GM19463 (cell line): ENCODE measurements at regions not wholly inside any gene's neighbourhood (a gene's known extent, or its start where the extent isn't known, plus 50 kb on each side); places are given as distances from the start of the nearest gene placed in this dataset.
"Not testable (repeated sequence)": the region's sequence is repeated elsewhere in the genome, so short reads cannot be mapped to it uniquely, and the experiment has no call there.

Source experiments
- ATAC-seq: cut with Tn5 transposase; IDR thresholded peaks from one replicate; pipeline ENCODE4 v1.9.1; 2021; ENCODE audit warnings: mild to moderate bottlenecking, moderate library complexity; ENCODE audit not compliant: unreplicated experiment

- ATAC-seq, result no peak
These were observed 987.4 kb downstream of the SUCLG1 start for GRCh38 chr2:83471655-83472054.

GRCh38 chr2:83470928-83471327 is 988.2 kb downstream of the SUCLG1 start:
- ATAC-seq, result no peak

- no peak for ATAC-seq
These were observed 994.6 kb downstream of the SUCLG1 start for GRCh38 chr2:83464444-83464843.

- ATAC-seq, result no peak
These were observed 996.2 kb downstream of the SUCLG1 start for GRCh38 chr2:83462881-83463280.

- no peak for ATAC-seq
These were observed 997.9 kb downstream of the SUCLG1 start for GRCh38 chr2:83461135-83461534.

- ATAC-seq, result no peak
These were observed 999.6 kb downstream of the SUCLG1 start for GRCh38 chr2:83459456-83459855.

- no peak for ATAC-seq
These were observed 1023.1 kb downstream of the SUCLG1 start for GRCh38 chr2:83435989-83436388.

- no peak for ATAC-seq
These were observed 1038.1 kb downstream of the SUCLG1 start for GRCh38 chr2:83420993-83421392.

- no peak for ATAC-seq
These were observed 1064.8 kb downstream of the SUCLG1 start for GRCh38 chr2:83394134-83394904.

- no peak for ATAC-seq
These were observed 1070.3 kb downstream of the SUCLG1 start for GRCh38 chr2:83388804-83389203.

GRCh38 chr2:83386549-83386948 is 1072.5 kb downstream of the SUCLG1 start:
- ATAC-seq, result no peak

- ATAC-seq, result no peak
These were observed 1080.2 kb downstream of the SUCLG1 start for GRCh38 chr2:83378921-83379320.

- no peak for ATAC-seq
These were observed 1082.3 kb downstream of the SUCLG1 start for GRCh38 chr2:83376731-83377130.

GRCh38 chr2:83370419-83370762 is 1088.7 kb downstream of the SUCLG1 start:
- ATAC-seq, result no peak

GRCh38 chr2:83369601-83370418 is 1089.3 kb downstream of the SUCLG1 start:
- ATAC-seq, result no peak

- ATAC-seq, result no peak
These were observed 1090.2 kb downstream of the SUCLG1 start for GRCh38 chr2:83368916-83369315.

GRCh38 chr2:83368461-83368860 is 1090.6 kb downstream of the SUCLG1 start:
- no peak for ATAC-seq

- ATAC-seq, result no peak
These were observed 1093.6 kb downstream of the SUCLG1 start for GRCh38 chr2:83365476-83365875.

- no peak for ATAC-seq
These were observed 1094.8 kb downstream of the SUCLG1 start for GRCh38 chr2:83364264-83364663.

- not testable (repeated sequence) for ATAC-seq
These were observed 1095.9 kb downstream of the SUCLG1 start for GRCh38 chr2:83363138-83363537.

GRCh38 chr2:83359336-83359735 is 1099.7 kb downstream of the SUCLG1 start:
- ATAC-seq, result no peak

- ATAC-seq, result no peak
These were observed 1116.2 kb downstream of the SUCLG1 start for GRCh38 chr2:83342860-83343329.
